Osteocyte (in vitro differentiated cells): ENCODE measurements at regions not wholly inside any gene's neighbourhood (a gene's known extent, or its start where the extent isn't known, plus 50 kb on each side); places are given as distances from the start of the nearest gene placed in this dataset.
"Not testable (repeated sequence)": the region's sequence is repeated elsewhere in the genome, so short reads cannot be mapped to it uniquely, and the experiment has no call there.

ENCODE experiments used
- DNase-seq: peaks from one replicate; pipeline ENCODE4 v3.0.0; 2021; ENCODE audit warnings: mixed read lengths; ENCODE audit not compliant: unreplicated experiment; ENCODE audit errors: extremely low spot score
- H3K27ac Mint-ChIP-seq: one replicate; pipeline ENCODE4 v1.8.0; 2021; ENCODE audit warnings: mild to moderate bottlenecking, mixed read lengths; ENCODE audit not compliant: unreplicated experiment
- H3K27me3 Mint-ChIP-seq: one replicate; pipeline ENCODE4 v1.8.0; 2021; ENCODE audit warnings: mixed read lengths; ENCODE audit not compliant: unreplicated experiment
- H3K36me3 Mint-ChIP-seq: one replicate; pipeline ENCODE4 v1.8.0; 2021; ENCODE audit warnings: mixed read lengths; ENCODE audit not compliant: unreplicated experiment
- H3K4me1 Mint-ChIP-seq: one replicate; pipeline ENCODE4 v1.8.0; 2021; ENCODE audit warnings: mixed read lengths; ENCODE audit not compliant: unreplicated experiment
- H3K4me3 Mint-ChIP-seq: one replicate; pipeline ENCODE4 v1.8.0; 2021; ENCODE audit warnings: mild to moderate bottlenecking, moderate library complexity, mixed read lengths; ENCODE audit not compliant: unreplicated experiment
- H3K9me3 Mint-ChIP-seq: one replicate; pipeline ENCODE4 v1.8.0; 2021; ENCODE audit warnings: mixed read lengths; ENCODE audit not compliant: unreplicated experiment
- CTCF ChIP-seq: fragments of 200-600 bp; sonication (generic); IDR thresholded peaks from 2 replicates; pipeline ENCODE4 v1.5.0; 2021; ENCODE audit warnings: antibody characterized with exemption, mild to moderate bottlenecking, moderate library complexity

- Mint-ChIP-seq H3K9me3 (peaks cover 31% of the 10 kb centered on the region), H3K4me1 (no peaks in the 10 kb centered on the region), H3K27me3 (no peaks in the 10 kb centered on the region), H3K27ac (no peak overlapping the region), H3K4me3 (no peak overlapping the region), H3K36me3 (peaks cover 5% of the 10 kb centered on the region)
- no peak for DNase-seq
- no peak for TF ChIP-seq CTCF
Observed at GRCh38 chr4:159927781-159928180, 824.9 kb downstream of the RAPGEF2 start.

GRCh38 chr4:159934602-159935001 is 831.7 kb downstream of the RAPGEF2 start:
- not testable (repeated sequence) for DNase-seq, H3K27me3 Mint-ChIP-seq, H3K27ac Mint-ChIP-seq, H3K36me3 Mint-ChIP-seq, H3K4me3 Mint-ChIP-seq, H3K4me1 Mint-ChIP-seq
- H3K9me3 Mint-ChIP-seq, result peaks cover 13% of the 10 kb centered on the region

- no peak for DNase-seq
- Mint-ChIP-seq H3K4me1 (no peaks in the 10 kb centered on the region), H3K27me3 (peaks cover 8% of the 10 kb centered on the region), H3K36me3 (no peaks in the 10 kb centered on the region), H3K4me3 (no peak overlapping the region), H3K9me3 (peaks cover 7% of the 10 kb centered on the region), H3K27ac (no peak overlapping the region)
- TF ChIP-seq CTCF, result no peak
Observed at GRCh38 chr4:159937595-159937994, 834.7 kb downstream of the RAPGEF2 start.

GRCh38 chr4:159939681-159940080 is 836.8 kb downstream of the RAPGEF2 start:
- not testable (repeated sequence) for H3K27me3 Mint-ChIP-seq, H3K36me3 Mint-ChIP-seq, H3K9me3 Mint-ChIP-seq, DNase-seq, H3K27ac Mint-ChIP-seq, H3K4me3 Mint-ChIP-seq, H3K4me1 Mint-ChIP-seq

- H3K9me3 Mint-ChIP-seq, result no peaks in the 10 kb centered on the region
- no peak for TF ChIP-seq CTCF
- H3K4me1 Mint-ChIP-seq, result no peaks in the 10 kb centered on the region
- H3K27me3 Mint-ChIP-seq, result peaks cover 12% of the 10 kb centered on the region
- no peaks in the 10 kb centered on the region for H3K36me3 Mint-ChIP-seq
- H3K4me3 Mint-ChIP-seq, result no peak overlapping the region
- no peak for DNase-seq
- H3K27ac Mint-ChIP-seq, result no peak overlapping the region
Observed at GRCh38 chr4:159941076-159941475, 838.2 kb downstream of the RAPGEF2 start.

- no peaks in the 10 kb centered on the region for H3K4me1 Mint-ChIP-seq
- no peak overlapping the region for H3K27ac Mint-ChIP-seq
- no peak overlapping the region for H3K4me3 Mint-ChIP-seq
- peaks cover 5% of the 10 kb centered on the region for H3K27me3 Mint-ChIP-seq
- no peak for TF ChIP-seq CTCF
- no peaks in the 10 kb centered on the region for H3K36me3 Mint-ChIP-seq
- DNase-seq, result no peak
- H3K9me3 Mint-ChIP-seq, result no peaks in the 10 kb centered on the region
Observed at GRCh38 chr4:159944477-159944876, 841.6 kb downstream of the RAPGEF2 start.
